ENCODE measurements at regions not wholly inside any gene's neighbourhood (a gene's known extent, or its start where the extent isn't known, plus 50 kb on each side); places are given as distances from the start of the nearest gene placed in this dataset.

- DNase-seq = no peak
These were observed 727.8 kb upstream of the FANCL start for GRCh38 chr2:58968885-58969284.

- DNase-seq = no peak
These were observed 726.6 kb upstream of the FANCL start for GRCh38 chr2:58967736-58968135.

- no peak for DNase-seq
These were observed 724.5 kb upstream of the FANCL start for GRCh38 chr2:58965602-58966001.

- no peak for DNase-seq
These were observed 718.9 kb upstream of the FANCL start for GRCh38 chr2:58959996-58960395.

- DNase-seq = no peak
These were observed 716.2 kb upstream of the FANCL start for GRCh38 chr2:58957188-58957840.

GRCh38 chr2:58954880-58955385 is 713.8 kb upstream of the FANCL start:
- DNase-seq = no peak

- DNase-seq = no peak
These were observed 710.6 kb upstream of the FANCL start for GRCh38 chr2:58951722-58952121.

- DNase-seq = no peak
These were observed 709.8 kb upstream of the FANCL start for GRCh38 chr2:58950795-58951462.

GRCh38 chr2:58939388-58939787 is 698.3 kb upstream of the FANCL start:
- no peak for DNase-seq

GRCh38 chr2:58938988-58939387 is 697.9 kb upstream of the FANCL start:
- no peak for DNase-seq

GRCh38 chr2:58932801-58933200 is 691.7 kb upstream of the FANCL start:
- no peak for DNase-seq

- DNase-seq = no peak
These were observed 689.4 kb upstream of the FANCL start for GRCh38 chr2:58930537-58930936.

- DNase-seq = no peak
These were observed 687.8 kb upstream of the FANCL start for GRCh38 chr2:58928973-58929372.

- no peak for DNase-seq
These were observed 687.3 kb upstream of the FANCL start for GRCh38 chr2:58928391-58928790.

- DNase-seq = no peak
These were observed 685.0 kb upstream of the FANCL start for GRCh38 chr2:58926112-58926511.

- DNase-seq = no peak
These were observed 684.6 kb upstream of the FANCL start for GRCh38 chr2:58925676-58926081.

- no peak for DNase-seq
These were observed 682.7 kb upstream of the FANCL start for GRCh38 chr2:58923869-58924268.

- DNase-seq = no peak
These were observed 681.1 kb upstream of the FANCL start for GRCh38 chr2:58922245-58922644.

- DNase-seq = no peak
These were observed 680.6 kb upstream of the FANCL start for GRCh38 chr2:58921676-58922075.

- DNase-seq = no peak
These were observed 678.9 kb upstream of the FANCL start for GRCh38 chr2:58920001-58920400.

- no peak for DNase-seq
These were observed 678.2 kb upstream of the FANCL start for GRCh38 chr2:58919316-58919715.

- no peak for DNase-seq
These were observed 677.0 kb upstream of the FANCL start for GRCh38 chr2:58918141-58918540.

- DNase-seq = no peak
These were observed 676.5 kb upstream of the FANCL start for GRCh38 chr2:58917596-58917995.

- no peak for DNase-seq
These were observed 674.9 kb upstream of the FANCL start for GRCh38 chr2:58916063-58916462.
